ENCODE measurements at regions not wholly inside any gene's neighbourhood (a gene's known extent, or its start where the extent isn't known, plus 50 kb on each side); places are given as distances from the start of the nearest gene placed in this dataset.
A peak's percentile ranks its signal among the peaks of the same experiment; 100 is the strongest.
"Not testable (repeated sequence)": the region's sequence is repeated elsewhere in the genome, so short reads cannot be mapped to it uniquely, and the experiment has no call there.

DNA sequence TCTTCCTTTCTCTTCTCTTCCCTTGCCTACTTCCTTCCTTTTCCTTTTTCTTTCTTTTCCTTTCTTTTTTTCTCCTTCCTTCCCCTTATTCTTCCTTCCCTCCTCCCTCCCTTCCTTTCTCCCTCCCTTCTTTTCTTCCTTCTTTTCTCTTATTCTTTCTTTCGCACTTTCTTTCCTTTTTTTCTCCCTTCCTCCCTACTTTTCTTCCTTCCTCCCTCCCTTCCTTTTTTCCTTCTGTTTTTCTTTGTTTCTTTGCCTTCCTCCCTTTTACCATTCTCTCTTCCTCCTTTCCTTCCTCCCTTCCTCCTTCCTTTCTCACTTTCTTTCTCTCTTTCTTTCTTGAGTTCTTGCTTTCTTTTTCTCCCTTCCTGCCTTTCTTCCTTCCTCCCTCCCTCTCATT, 416.5 kb downstream of the ANKRD30B start:
- DNase-seq; intact Hi-C loops (cut with DNase I): not testable (repeated sequence)

DNA sequence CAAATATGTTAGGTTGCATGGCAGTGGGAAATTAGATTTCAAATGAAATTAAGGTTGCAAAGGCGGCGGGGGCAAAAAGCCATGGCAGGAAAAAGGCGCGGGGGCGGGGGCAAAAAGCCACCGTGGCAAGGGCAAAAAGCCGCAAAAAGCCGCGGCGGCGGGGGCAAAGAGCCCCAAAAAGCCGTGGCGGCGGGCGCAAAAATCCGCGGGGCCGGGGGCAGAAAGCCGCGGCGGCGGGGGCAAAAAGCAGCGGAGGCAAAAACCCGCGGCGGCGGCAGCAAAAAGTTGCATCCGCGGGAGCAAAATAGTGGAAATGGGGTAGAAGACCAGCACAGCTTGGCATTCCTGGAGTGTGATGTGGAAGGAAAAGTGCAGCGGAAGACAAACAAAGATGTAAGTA, 417.1 kb downstream of the ANKRD30B start:
- intact Hi-C loops (cut with DNase I), result no loop called here
- peak in 6 of 42 donors; percentile 1 to 31 (median 14) for DNase-seq

DNA sequence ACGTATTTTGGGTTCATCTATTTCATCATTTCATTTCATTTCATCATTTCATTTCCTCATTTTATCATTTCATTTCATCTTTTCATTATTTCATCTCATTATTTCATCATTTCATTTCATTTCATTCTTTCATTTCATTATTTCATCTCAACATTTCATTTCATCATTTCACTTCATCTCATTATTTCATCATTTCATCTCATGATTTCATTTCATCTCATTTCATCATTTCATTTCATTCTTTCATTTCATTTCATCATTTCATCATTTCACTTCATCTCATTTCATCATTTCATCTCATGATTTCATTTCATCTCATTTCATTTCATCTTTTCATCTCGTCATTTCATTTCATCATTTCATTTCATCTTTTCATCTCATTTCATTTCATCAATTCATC, 445.1 kb downstream of the ANKRD30B start:
- DNase-seq; intact Hi-C loops (cut with DNase I): not testable (repeated sequence)

DNA sequence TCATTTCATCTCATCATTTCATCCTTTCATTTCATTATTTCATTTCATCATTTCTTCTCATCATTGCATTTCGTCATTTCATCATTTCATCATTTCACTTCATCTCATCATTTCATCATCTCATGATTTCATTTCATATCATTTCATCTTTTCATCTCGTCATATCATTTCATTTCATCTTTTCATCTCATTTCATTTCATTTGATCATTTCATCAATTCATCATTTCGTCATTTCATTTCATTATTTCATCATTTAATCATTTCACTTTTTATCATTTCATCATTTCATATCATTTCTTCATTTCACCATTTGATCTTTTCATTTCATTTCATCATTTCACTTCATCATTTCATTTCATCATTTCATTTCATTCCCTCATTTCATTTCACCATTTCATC, 445.8 kb downstream of the ANKRD30B start:
- DNase-seq; intact Hi-C loops (cut with DNase I): not testable (repeated sequence)

DNA sequence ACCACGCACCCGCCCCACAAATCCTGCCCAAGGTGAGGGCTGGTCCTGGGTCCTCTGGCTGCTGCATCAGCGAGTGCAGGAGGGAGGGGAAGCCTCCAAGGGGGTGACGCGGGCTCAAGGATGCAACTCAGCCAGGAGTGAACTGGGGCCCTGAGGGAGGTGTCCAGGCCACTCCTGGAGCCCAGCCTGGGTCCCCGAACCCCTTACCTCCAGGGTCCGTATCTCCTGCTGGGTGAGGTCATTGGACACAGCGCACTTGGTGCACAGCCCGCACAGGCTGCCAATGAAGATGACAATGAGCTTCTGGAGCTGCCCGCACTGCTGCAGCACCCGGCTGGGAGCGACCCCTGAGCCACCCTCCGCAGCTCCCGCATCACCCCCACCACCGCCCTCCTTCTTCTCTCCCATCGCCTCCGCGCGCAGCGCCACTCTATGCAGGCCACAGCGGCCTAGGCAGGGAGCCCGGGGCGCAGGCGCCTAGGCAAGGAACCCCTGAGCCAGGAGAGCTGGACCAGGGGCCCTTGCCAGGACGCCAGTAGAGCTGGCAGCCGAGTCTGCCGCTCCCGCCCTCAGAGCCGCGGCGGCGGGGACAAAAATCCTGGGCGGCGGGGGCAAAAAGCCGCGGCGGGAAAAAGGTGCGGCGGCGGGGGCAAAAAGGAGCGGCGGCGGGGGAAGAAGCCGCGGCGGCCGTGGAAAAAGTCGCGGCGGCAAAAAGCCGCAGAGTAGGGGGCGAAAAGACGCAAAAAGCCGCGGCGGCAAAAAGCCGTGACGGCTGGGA, 449.6 kb downstream of the ANKRD30B start:
- DNase-seq, result peak in 40 of 42 donors; percentile 41 to 84 (median 64)
- intact Hi-C loops (cut with DNase I), result not testable (repeated sequence)

DNA sequence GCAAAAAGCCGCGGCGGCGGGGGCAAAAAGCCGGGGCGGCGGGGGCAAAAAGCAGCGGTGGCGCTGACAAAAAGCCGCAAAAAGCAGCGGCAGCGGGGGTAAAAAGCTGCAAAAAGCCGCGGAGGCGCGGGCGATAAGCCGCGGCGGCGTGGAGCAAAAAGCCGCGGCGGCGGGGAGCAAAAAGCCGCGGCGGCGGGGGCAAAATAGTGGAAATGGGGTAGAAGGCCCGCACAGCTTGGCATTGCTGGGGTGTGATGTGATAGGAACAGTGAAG, 450.1 kb downstream of the ANKRD30B start:
- intact Hi-C loops (cut with DNase I), result no loop called here
- peak in 29 of 42 donors; percentile 2 to 59 (median 17) for DNase-seq
